B cell (primary cell): ENCODE measurements at regions not wholly inside any gene's neighbourhood (a gene's known extent, or its start where the extent isn't known, plus 50 kb on each side); places are given as distances from the start of the nearest gene placed in this dataset.

Source experiments
- ATAC-seq: fragments of 200-7000 bp; cut with Tn5 transposase; one replicate; pipeline ENCODE4 v1.10.0; 2021; ENCODE audit warnings: low read depth, mild to moderate bottlenecking, moderate number of reproducible peaks, moderate library complexity
- CTCF ChIA-PET: fragments of 350-600 bp; sonication (Branson Sonifier 250); formaldehyde crosslinking; loops from one replicate; lab custom pipeline; 2021; ENCODE audit warnings: antibody characterized with exemption, inconsistent platforms; lab: Charles Lee
- POLR2A ChIA-PET: fragments of 350-600 bp; sonication (Branson Sonifier 250); formaldehyde crosslinking; loops from one replicate; lab custom pipeline; 2021; ENCODE audit warnings: antibody characterized with exemption; lab: Charles Lee
- DNase-seq: peaks from one replicate; pipeline ENCODE4 v3.0.0; 2013
- H2AFZ ChIP-seq: 2 replicates; pipeline ENCODE4 v1.6.1; 2012; ENCODE audit warnings: mild to moderate bottlenecking, low read depth, low read length; ENCODE audit not compliant: insufficient read depth, poor library complexity, severe bottlenecking
- H3K27ac ChIP-seq, 2 donors: 1 replicate in 1 of 2; 2 replicates in 1 of 2; pipeline ENCODE4 v1.5.1; 2012 to 2013; ENCODE audit warnings: low read length in 2 of 2, mild to moderate bottlenecking in 2 of 2, moderate library complexity in 1 of 2
- H3K27me3 ChIP-seq, 4 experiments: fragments of 200-600 bp in 1 of 4; sonication (generic) in 1 of 4; replicated peaks in 1 of 4; 1 replicate in 2 of 4; 2 replicates in 2 of 4; pipeline versions ENCODE4 v1.6.1 to v1.7.0; 2013 to 2016; ENCODE audit warnings: low read length in 3 of 4, mild to moderate bottlenecking in 2 of 4, mixed read lengths in 1 of 4, moderate library complexity in 1 of 4; ENCODE audit not compliant: insufficient read depth in 4 of 4, control insufficient read depth in 3 of 4; ENCODE audit errors: control extremely low read depth in 1 of 4
- H3K36me3 ChIP-seq, 2 experiments: replicated peaks in 1 of 2; 1 replicate in 1 of 2; 2 replicates in 1 of 2; pipeline versions ENCODE4 v1.6.1 to v1.7.1; 2013; ENCODE audit warnings: low read length in 1 of 2; ENCODE audit not compliant: insufficient read depth in 2 of 2, control insufficient read depth in 1 of 2; ENCODE audit errors: control extremely low read depth in 1 of 2, extremely low read depth in 1 of 2
- H3K4me1 ChIP-seq, 2 donors: fragments of 200-600 bp in 1 of 2; sonication (generic) in 1 of 2; 1 replicate in 1 of 2; 2 replicates in 1 of 2; pipeline versions ENCODE4 v1.5.1 to v1.6.1; 2013 to 2017; ENCODE audit warnings: low read length in 2 of 2; ENCODE audit not compliant: control insufficient read depth in 2 of 2, insufficient read depth in 2 of 2
- H3K4me2 ChIP-seq: replicated peaks from 2 replicates; pipeline ENCODE3; 2012; ENCODE audit warnings: mild to moderate bottlenecking, low read depth, low read length; ENCODE audit not compliant: poor library complexity, severe bottlenecking
- H3K4me3 ChIP-seq, 5 experiments: fragments of 200-600 bp in 1 of 5; sonication (generic) in 1 of 5; 1 replicate in 3 of 5; 2 replicates in 2 of 5; pipeline versions ENCODE4 v1.5.1 to v1.7.0; 2011 to 2016; ENCODE audit warnings: low read length in 4 of 5, mild to moderate bottlenecking in 4 of 5, low read depth in 2 of 5, control low read depth in 1 of 5, moderate library complexity in 1 of 5; ENCODE audit not compliant: insufficient read depth in 1 of 5; ENCODE audit errors: control extremely low read depth in 1 of 5, extremely low read depth in 1 of 5
- H3K79me2 ChIP-seq: fragments of 200-600 bp; sonication (generic); one replicate; pipeline ENCODE4 v1.6.0; 2016; ENCODE audit warnings: low read length; ENCODE audit not compliant: control insufficient read depth, insufficient read depth
- H3K9ac ChIP-seq: fragments of 200-600 bp; sonication (generic); 2 replicates; pipeline ENCODE4 v1.6.1; 2017; ENCODE audit warnings: mild to moderate bottlenecking, low read length, moderate library complexity
- H3K9me3 ChIP-seq, 3 donors: one replicate each; pipeline versions ENCODE4 v1.6.1 to v1.7.1; 2013; ENCODE audit warnings: low read length in 2 of 3; ENCODE audit not compliant: control insufficient read depth in 2 of 3, insufficient read depth in 1 of 3; ENCODE audit errors: control extremely low read depth in 1 of 3
- H4K20me1 ChIP-seq: 2 replicates; pipeline ENCODE4 v1.6.0; 2012; ENCODE audit warnings: mild to moderate bottlenecking, low read length; ENCODE audit not compliant: insufficient read depth, control insufficient read depth, poor library complexity, severe bottlenecking
- H3K27ac Mint-ChIP-seq: one replicate; pipeline ENCODE4 v1.8.0; 2021; ENCODE audit warnings: mixed read lengths
- H3K27me3 Mint-ChIP-seq: one replicate; pipeline ENCODE4 v1.8.0; 2021; ENCODE audit warnings: mixed read lengths
- H3K4me1 Mint-ChIP-seq: one replicate; pipeline ENCODE4 v1.8.0; 2021; ENCODE audit warnings: mixed read lengths
- H3K4me3 Mint-ChIP-seq: one replicate; pipeline ENCODE4 v1.8.0; 2021; ENCODE audit warnings: mixed read lengths
- H3K9me3 Mint-ChIP-seq: one replicate; pipeline ENCODE4 v1.8.0; 2022; ENCODE audit warnings: mixed read lengths; ENCODE audit not compliant: insufficient read depth
- EZH2 ChIP-seq: IDR thresholded peaks from 2 replicates; pipeline ENCODE4 v1.6.1; 2012; ENCODE audit warnings: borderline replicate concordance, low read depth, mild to moderate bottlenecking, moderate library complexity, low read length; ENCODE audit not compliant: insufficient read depth, poor library complexity, severe bottlenecking
- WGBS: methylation state at CpG from one replicate; pipeline ENCODE4 v1.1.5; 2013; ENCODE audit warnings: missing lambda C conversion rate; ENCODE audit not compliant: insufficient coverage; 5-methylcytosine and 5-hydroxymethylcytosine counted together
- intact Hi-C: fragments of 100-400 bp; cut with micrococcal nuclease; formaldehyde crosslinking; loops from one replicate; pipeline ENCODE4 v1.10.0; 2022
- TF ChIP-seq, protein P1 (sequence below): fragments of 200-600 bp; IDR thresholded peaks from one replicate; pipeline ENCODE4 v1.8.0; 2022; ENCODE audit warnings: antibody characterized with exemption, mild to moderate bottlenecking

GRCh38 chr21:38126666-38127303 lies 130.0 kb upstream of the KCNJ15 start:
- H2AFZ ChIP-seq = peak overlapping the region; percentile 20
- TF ChIP-seq, protein P1, sequence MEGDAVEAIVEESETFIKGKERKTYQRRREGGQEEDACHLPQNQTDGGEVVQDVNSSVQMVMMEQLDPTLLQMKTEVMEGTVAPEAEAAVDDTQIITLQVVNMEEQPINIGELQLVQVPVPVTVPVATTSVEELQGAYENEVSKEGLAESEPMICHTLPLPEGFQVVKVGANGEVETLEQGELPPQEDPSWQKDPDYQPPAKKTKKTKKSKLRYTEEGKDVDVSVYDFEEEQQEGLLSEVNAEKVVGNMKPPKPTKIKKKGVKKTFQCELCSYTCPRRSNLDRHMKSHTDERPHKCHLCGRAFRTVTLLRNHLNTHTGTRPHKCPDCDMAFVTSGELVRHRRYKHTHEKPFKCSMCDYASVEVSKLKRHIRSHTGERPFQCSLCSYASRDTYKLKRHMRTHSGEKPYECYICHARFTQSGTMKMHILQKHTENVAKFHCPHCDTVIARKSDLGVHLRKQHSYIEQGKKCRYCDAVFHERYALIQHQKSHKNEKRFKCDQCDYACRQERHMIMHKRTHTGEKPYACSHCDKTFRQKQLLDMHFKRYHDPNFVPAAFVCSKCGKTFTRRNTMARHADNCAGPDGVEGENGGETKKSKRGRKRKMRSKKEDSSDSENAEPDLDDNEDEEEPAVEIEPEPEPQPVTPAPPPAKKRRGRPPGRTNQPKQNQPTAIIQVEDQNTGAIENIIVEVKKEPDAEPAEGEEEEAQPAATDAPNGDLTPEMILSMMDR = peak; percentile 47
- TF ChIP-seq EZH2 = no peak
- ChIA-PET CTCF (no interaction called here), POLR2A (no interaction called here)
- no peak overlapping the region for H3K27ac ChIP-seq
- Mint-ChIP-seq H3K4me3 (no peak overlapping the region), H3K9me3 (no peaks in the 10 kb centered on the region), H3K4me1 (no peaks in the 10 kb centered on the region), H3K27ac (no peak overlapping the region), H3K27me3 (peaks cover 4% of the 10 kb centered on the region)
- no peak overlapping the region for H3K9ac ChIP-seq
- no peaks in the 10 kb centered on the region for H3K4me1 ChIP-seq
- H3K4me3 ChIP-seq = no peak overlapping the region
- no peaks in the 10 kb centered on the region for H4K20me1 ChIP-seq
- H3K79me2 ChIP-seq = no peaks in the 10 kb centered on the region
- DNase-seq (peak; percentile 23), ATAC-seq (no peak)
- WGBS = 0% methylated on average over 4 of the region's 8 CpGs
- H3K4me2 ChIP-seq = no peak overlapping the region
- H3K36me3 ChIP-seq = no peaks in the 10 kb centered on the region
- intact Hi-C loops = no loop called here
- H3K27me3 ChIP-seq = peaks cover 0 to 3% (median 0%) of the 10 kb centered on the region in 4 experiments
- no peaks in the 10 kb centered on the region for H3K9me3 ChIP-seq

DNA sequence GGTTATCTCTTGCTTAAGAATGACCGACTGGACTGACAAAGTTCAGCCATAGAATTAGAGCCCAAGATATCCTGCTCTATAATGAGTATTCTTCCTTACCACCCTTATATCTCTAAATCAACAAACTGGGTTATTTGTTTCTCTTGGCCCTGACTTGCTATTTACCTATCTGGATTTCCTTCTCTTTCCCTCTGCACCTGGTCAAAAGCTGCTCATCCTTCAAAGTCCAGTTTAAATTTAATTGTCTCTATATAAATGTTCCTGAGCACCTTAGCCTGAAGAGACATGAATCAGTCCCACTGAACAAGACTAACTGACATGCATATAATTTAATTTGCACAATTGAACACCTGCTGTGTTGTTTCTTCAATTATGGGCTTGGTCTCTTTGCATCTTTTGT lies 127.1 kb upstream of the KCNJ15 start:
- DNase-seq (no peak), ATAC-seq (no peak)
- Histone ChIP-seq H4K20me1 (no peaks in the 10 kb centered on the region), H3K9ac (no peak overlapping the region), H3K4me2 (no peak overlapping the region), H3K36me3 (no peaks in the 10 kb centered on the region), H3K27ac (no peak overlapping the region), H3K9me3 (no peaks in the 10 kb centered on the region), H2AFZ (no peak overlapping the region), H3K27me3 (peaks cover 0 to 3% (median 0%) of the 10 kb centered on the region in 4 experiments), H3K4me1 (no peaks in the 10 kb centered on the region), H3K4me3 (no peak overlapping the region), H3K79me2 (no peaks in the 10 kb centered on the region)
- Mint-ChIP-seq H3K4me3 (no peak overlapping the region), H3K27me3 (peaks cover 10% of the 10 kb centered on the region), H3K27ac (no peak overlapping the region), H3K9me3 (no peaks in the 10 kb centered on the region), H3K4me1 (no peaks in the 10 kb centered on the region)
- intact Hi-C loops = no loop called here
- POLR2A ChIA-PET = no interaction called here
- WGBS = 83% methylated on average over 1 of the region's 1 CpG
- no peak for TF ChIP-seq EZH2
- TF ChIP-seq, protein P1 = no peak
- CTCF ChIA-PET = no interaction called here
